ENCODE measurements at regions not wholly inside any gene's neighbourhood (a gene's known extent, or its start where the extent isn't known, plus 50 kb on each side); places are given as distances from the start of the nearest gene placed in this dataset.

DNA sequence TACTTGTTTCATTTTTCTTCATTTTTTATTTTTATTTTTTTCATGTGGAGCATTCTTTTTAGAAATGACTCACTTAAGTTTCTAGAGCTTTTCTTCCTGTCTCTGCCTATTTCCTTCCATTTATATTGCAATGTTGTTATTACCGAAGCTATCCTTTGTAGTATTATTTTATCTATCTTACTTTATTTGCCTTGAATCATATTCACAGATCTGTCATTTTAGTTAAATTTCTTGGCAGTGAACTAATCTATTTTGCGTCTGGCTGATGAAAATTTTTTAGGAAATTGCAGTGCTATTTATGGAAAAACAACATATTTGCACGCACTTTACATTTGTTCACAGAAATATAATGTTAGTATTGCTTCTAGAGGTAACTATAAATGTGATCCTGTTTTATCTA lies 956.9 kb upstream of the SLC39A10 start:
- H4K91ac ChIP-seq (replicated peaks; ENCODE audit: insufficient read length, low read length), result no peak overlapping the region
- no peak overlapping the region for H4K8ac ChIP-seq (ENCODE audit: extremely low read depth, insufficient read depth, low read length)
- no peaks in the 10 kb centered on the region for H3K4me1 ChIP-seq (replicated peaks in 1 of 4; ENCODE audit: control insufficient read depth in 3 of 4, insufficient read depth in 4 of 4, low read length in 3 of 4)
- H4K20me1 ChIP-seq (replicated peaks in 1 of 2; ENCODE audit: control insufficient read depth in 1 of 2, insufficient read depth in 2 of 2, low read length in 2 of 2), result no peaks in the 10 kb centered on the region
- no peaks in the 10 kb centered on the region for H3K27me3 ChIP-seq (replicated peaks in 1 of 4; ENCODE audit: control insufficient read depth in 3 of 4, extremely low read depth in 1 of 4, insufficient read depth in 3 of 4, low read length in 3 of 4)
- H3K23ac ChIP-seq (ENCODE audit: insufficient read length), result no peak overlapping the region
- H3K79me1 ChIP-seq (ENCODE audit: low read depth, low read length), result no peaks in the 10 kb centered on the region
- no peak overlapping the region for H3K56ac ChIP-seq (replicated peaks; ENCODE audit: insufficient read length, low read depth, low read length)
- H3K4me2 ChIP-seq (ENCODE audit: insufficient read depth in 1 of 2, low read depth in 2 of 2, low read length in 2 of 2), result no peak overlapping the region
- H2BK15ac ChIP-seq (ENCODE audit: low read length), result no peak overlapping the region
- no peak for FAIRE-seq
- WGBS, 2 experiments (ENCODE audit: extremely low coverage in 1 of 2, insufficient coverage in 1 of 2, insufficient read length in 1 of 2, insufficient replicate concordance in 2 of 2, low coverage in 1 of 2, low lambda C conversion rate in 2 of 2, missing lambda C conversion rate in 1 of 2), result 95% methylated on average over 3 of the region's 3 CpGs; no CpG with 5 or more reads in 1 of the 2 experiments
- H3K36me3 ChIP-seq (ENCODE audit: control insufficient read depth in 2 of 4, insufficient read depth in 4 of 4, low read length in 3 of 4), result no peaks in the 10 kb centered on the region
- no peak overlapping the region for H3K9ac ChIP-seq (replicated peaks in 1 of 4; ENCODE audit: extremely low read depth in 1 of 4, low read depth in 3 of 4, low read length in 3 of 4)
- DNase-seq (ENCODE audit: low read depth in 1 of 2, low spot score in 2 of 2), result no peak
- H2BK5ac ChIP-seq (ENCODE audit: low read depth, low read length), result no peak overlapping the region
- H2AFZ ChIP-seq (ENCODE audit: low read length), result no peak overlapping the region
- no peak overlapping the region for H3K4ac ChIP-seq (replicated peaks; ENCODE audit: insufficient read length, low read depth, low read length)
- no peak overlapping the region for H3K4me3 ChIP-seq (ENCODE audit: extremely low read depth in 1 of 4, insufficient read depth in 2 of 4, low read depth in 3 of 4, low read length in 4 of 4)
- H2BK120ac ChIP-seq (replicated peaks; ENCODE audit: low read depth, low read length), result no peak overlapping the region
- no peaks in the 10 kb centered on the region for H3K9me3 ChIP-seq (ENCODE audit: insufficient read depth in 2 of 2, low read depth in 1 of 2, low read length in 1 of 2)
- ChIA-PET POLR2A (ENCODE audit: partially characterized antibody) (interaction anchor here (0.6 kb wide), 1 partner anchor 19 kb away, joined by 5 read pairs; no protein-coding TSS in a partner anchor), CTCF (ENCODE audit: partially characterized antibody) (no interaction called here)
- H3K18ac ChIP-seq (ENCODE audit: extremely low read depth, low read length), result no peak overlapping the region
- H3K79me2 ChIP-seq (ENCODE audit: control insufficient read depth in 1 of 2, insufficient read depth in 2 of 2, low read length in 2 of 2), result no peaks in the 10 kb centered on the region
- no peak overlapping the region for H2BK20ac ChIP-seq (ENCODE audit: low read length)
- TF ChIP-seq CBX8 (IDR thresholded peaks at IDR 0.05; ENCODE audit: borderline replicate concordance, low read depth, low read length) (no peak), BCL11A (IDR thresholded peaks at IDR 0.05; ENCODE audit: low read depth in 2 of 2, low read length in 2 of 2) (no peak), EGR1 (IDR thresholded peaks at IDR 0.05; ENCODE audit: borderline replicate concordance, low read depth, low read length) (no peak), KDM4A (IDR thresholded peaks at IDR 0.05; ENCODE audit: low read depth, low read length, severe bottlenecking) (no peak), CREB1 (IDR thresholded peaks at IDR 0.05) (no peak), CTBP2 (IDR thresholded peaks at IDR 0.05; ENCODE audit: borderline replicate concordance, insufficient read depth, insufficient read length, low read length) (no peak), HDAC6 (IDR thresholded peaks at IDR 0.05; ENCODE audit: low read depth, low read length) (no peak)
- H4K5ac ChIP-seq (ENCODE audit: insufficient read length, low read depth, low read length), result no peak overlapping the region
- H2AK5ac ChIP-seq (ENCODE audit: low read depth, low read length), result no peak overlapping the region
- no peaks in the 10 kb centered on the region for H3K23me2 ChIP-seq (ENCODE audit: low read depth, low read length)
- no peak overlapping the region for H3K27ac ChIP-seq (ENCODE audit: low read depth, low read length)
- no peak overlapping the region for H2BK12ac ChIP-seq (ENCODE audit: low read depth, low read length)
- H3K14ac ChIP-seq (ENCODE audit: insufficient read length), result no peak overlapping the region
